ENCODE measurements at regions not wholly inside any gene's neighbourhood (a gene's known extent, or its start where the extent isn't known, plus 50 kb on each side); places are given as distances from the start of the nearest gene placed in this dataset.

DNA sequence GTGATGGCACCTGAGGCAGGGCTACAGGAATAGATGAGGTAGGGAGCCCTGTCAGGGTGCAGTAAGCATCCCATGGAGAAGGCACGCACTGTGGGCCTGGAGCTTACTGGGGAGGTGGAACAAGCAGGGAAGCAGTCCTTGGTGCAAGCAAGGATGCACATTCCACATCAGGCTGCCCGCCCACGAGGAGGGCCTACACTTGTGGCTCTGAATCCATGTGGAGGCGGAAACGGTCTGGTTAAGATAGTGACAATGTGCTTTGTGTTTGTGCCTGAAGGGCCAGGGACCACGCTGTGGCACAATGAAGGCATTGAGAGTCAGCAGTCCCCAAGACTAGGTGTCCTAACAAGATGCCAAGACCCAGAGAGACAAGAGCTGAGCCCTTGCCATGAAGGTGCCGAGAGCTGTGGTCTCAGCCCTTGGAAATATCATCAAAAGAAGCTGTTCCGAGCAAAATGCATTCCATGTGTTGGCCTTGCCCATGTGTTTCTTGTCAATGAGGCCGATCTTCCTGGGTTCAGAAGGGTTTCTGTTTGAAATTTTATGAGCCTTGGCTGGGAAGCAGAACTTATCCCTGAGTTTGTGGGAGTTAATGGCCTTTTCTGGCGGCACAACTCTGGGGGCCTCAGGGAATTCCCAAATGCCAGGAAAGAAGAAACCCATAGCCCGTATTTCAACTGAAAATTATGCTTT is 111.9 kb downstream of the NGF start:
- Histone ChIP-seq H3K9me3 (no peaks in the 10 kb centered on the region), H3K27me3 (ENCODE audit: insufficient read depth in 3 of 3, low read length in 2 of 3) (no peaks in the 10 kb centered on the region), H3K4me3 (no peak overlapping the region), H3K27ac (no peak overlapping the region), H3K4me1 (no peaks in the 10 kb centered on the region), H3K36me3 (ENCODE audit: insufficient read depth in 1 of 2, low read depth in 1 of 2) (no peaks in the 10 kb centered on the region)
- no peak for ATAC-seq
- 66 to 76% (median 75%) methylated on average over 11 of the region's 11 CpGs for WGBS, 3 donors
- DNase-seq: no peak
- intact Hi-C loops (cut with DNase I): no loop called here
- TF ChIP-seq CTCF (IDR thresholded peaks at IDR 0.05): no peak

GRCh38 chr1:115224636-115225035 is 113.4 kb downstream of the NGF start:
- ATAC-seq (no peak), DNase-seq (no peak)
- Histone ChIP-seq H3K27me3 (ENCODE audit: insufficient read depth in 3 of 3, low read length in 2 of 3) (no peaks in the 10 kb centered on the region), H3K4me3 (no peak overlapping the region), H3K9me3 (no peaks in the 10 kb centered on the region), H3K36me3 (ENCODE audit: insufficient read depth in 1 of 2, low read depth in 1 of 2) (no peaks in the 10 kb centered on the region), H3K27ac (no peak overlapping the region), H3K4me1 (no peaks in the 10 kb centered on the region)
- WGBS, 3 donors: 68 to 83% (median 80%) methylated on average over 2 of the region's 2 CpGs
- intact Hi-C loops (cut with DNase I): no loop called here
- no peak for TF ChIP-seq CTCF (IDR thresholded peaks at IDR 0.05)

GRCh38 chr1:115222616-115223402 is 115.2 kb downstream of the NGF start:
- no peak overlapping the region for H3K27ac ChIP-seq
- no peaks in the 10 kb centered on the region for H3K27me3 ChIP-seq (ENCODE audit: insufficient read depth in 3 of 3, low read length in 2 of 3)
- intact Hi-C loops (cut with DNase I): no loop called here
- no peak for TF ChIP-seq CTCF (IDR thresholded peaks at IDR 0.05)
- DNase-seq: no peak
- WGBS, 3 donors: 70 to 80% (median 78%) methylated on average over 3 of the region's 3 CpGs
- no peak overlapping the region for H3K4me3 ChIP-seq
- no peaks in the 10 kb centered on the region for H3K4me1 ChIP-seq
- no peaks in the 10 kb centered on the region for H3K36me3 ChIP-seq (ENCODE audit: insufficient read depth in 1 of 2, low read depth in 1 of 2)
- no peak for ATAC-seq
- H3K9me3 ChIP-seq: no peaks in the 10 kb centered on the region

- no peak for ATAC-seq
These were observed 117.4 kb downstream of the NGF start for GRCh38 chr1:115220340-115221270.

More at GRCh38 chr1:115220340-115221270, 117.4 kb downstream of the NGF start:
- intact Hi-C loops (cut with DNase I): no loop called here
- no peaks in the 10 kb centered on the region for H3K4me1 ChIP-seq
- no peaks in the 10 kb centered on the region for H3K27me3 ChIP-seq (ENCODE audit: insufficient read depth in 3 of 3, low read length in 2 of 3)
- H3K36me3 ChIP-seq (ENCODE audit: insufficient read depth in 1 of 2, low read depth in 1 of 2): no peaks in the 10 kb centered on the region
- H3K27ac ChIP-seq: no peak overlapping the region
- no peak overlapping the region for H3K4me3 ChIP-seq
- no peak for DNase-seq
- no peak for TF ChIP-seq CTCF (IDR thresholded peaks at IDR 0.05)
- H3K9me3 ChIP-seq: no peaks in the 10 kb centered on the region
- 74 to 80% (median 79%) methylated on average over 14 to 17 of the region's 17 CpGs for WGBS, 3 donors

All from psoas muscle (tissue), 7 donors.